H1 (cell line): ENCODE measurements at regions not wholly inside any gene's neighbourhood (a gene's known extent, or its start where the extent isn't known, plus 50 kb on each side); places are given as distances from the start of the nearest gene placed in this dataset.

ENCODE experiments used
- CTCF ChIA-PET: fragments of 300-600 bp; sonication (Branson Sonifier 250); formaldehyde crosslinking; loops from one replicate; lab custom pipeline; 2021; ENCODE audit not compliant: partially characterized antibody; lab: Charles Lee
- POLR2A ChIA-PET: fragments of 300-600 bp; sonication (Branson Sonifier 250); formaldehyde crosslinking; loops from one replicate; lab custom pipeline; 2021; ENCODE audit warnings: inconsistent platforms; ENCODE audit not compliant: partially characterized antibody; lab: Charles Lee
- DNase-seq, 2 experiments: peaks; one replicate each; pipeline versions ENCODE4 v3.0.0 to v3.0.0-alpha.2; 2010 to 2022; ENCODE audit warnings: low spot score in 2 of 2, low read depth in 1 of 2, mixed read lengths in 1 of 2
- FAIRE-seq: peaks from 2 replicates; lab custom pipeline; 2011; peaks lifted over from hg19 to GRCh38; lab: Jason Lieb, UNC
- H2AFZ ChIP-seq: 2 replicates; pipeline ENCODE4 v1.8.1; 2012; ENCODE audit warnings: low read length, inconsistent platforms
- H2AK5ac ChIP-seq: 2 replicates; pipeline ENCODE4 v1.6.1; 2013; ENCODE audit warnings: low read depth, low read length
- H2BK120ac ChIP-seq: replicated peaks from 2 replicates; pipeline ENCODE3; 2013; ENCODE audit warnings: low read depth, low read length, inconsistent platforms
- H2BK12ac ChIP-seq: 2 replicates; pipeline ENCODE4 v1.6.1; 2013; ENCODE audit warnings: low read depth, low read length
- H2BK15ac ChIP-seq: 2 replicates; pipeline ENCODE4 v1.6.1; 2013; ENCODE audit warnings: low read length
- H2BK20ac ChIP-seq: 2 replicates; pipeline ENCODE4 v1.6.1; 2013; ENCODE audit warnings: low read length
- H2BK5ac ChIP-seq: 2 replicates; pipeline ENCODE4 v1.6.1; 2013; ENCODE audit warnings: low read depth, low read length
- H3K14ac ChIP-seq: 2 replicates; pipeline ENCODE4 v1.6.1; 2013; ENCODE audit warnings: inconsistent platforms; ENCODE audit not compliant: insufficient read length
- H3K18ac ChIP-seq: 2 replicates; pipeline ENCODE4 v1.6.1; 2013; ENCODE audit warnings: low read length; ENCODE audit errors: extremely low read depth
- H3K23ac ChIP-seq: 2 replicates; pipeline ENCODE4 v1.6.1; 2013; ENCODE audit warnings: inconsistent platforms; ENCODE audit not compliant: insufficient read length
- H3K23me2 ChIP-seq: 2 replicates; pipeline ENCODE4 v1.6.1; 2013; ENCODE audit warnings: low read depth, low read length
- H3K27ac ChIP-seq: 2 replicates; pipeline ENCODE4 v1.6.1; 2011; ENCODE audit warnings: low read depth, low read length, inconsistent platforms
- H3K27me3 ChIP-seq, 4 experiments: replicated peaks in 1 of 4; 1 replicate in 1 of 4; 2 replicates in 3 of 4; pipeline versions ENCODE4 v1.6.1 to v1.8.1; 2011 to 2013; ENCODE audit warnings: low read length in 3 of 4, mild to moderate bottlenecking in 3 of 4, inconsistent platforms in 2 of 4, mixed read lengths in 2 of 4, moderate library complexity in 1 of 4; ENCODE audit not compliant: control insufficient read depth in 3 of 4, insufficient read depth in 3 of 4; ENCODE audit errors: extremely low read depth in 1 of 4
- H3K36me3 ChIP-seq, 4 experiments: 2 replicates each; pipeline versions ENCODE4 v1.6.1 to v1.8.1; 2011 to 2013; ENCODE audit warnings: mild to moderate bottlenecking in 4 of 4, low read length in 3 of 4, moderate library complexity in 2 of 4, control low read depth in 1 of 4, inconsistent platforms in 1 of 4; ENCODE audit not compliant: insufficient read depth in 4 of 4, control insufficient read depth in 2 of 4
- H3K4ac ChIP-seq: replicated peaks from 2 replicates; pipeline ENCODE3; 2013; ENCODE audit warnings: low read length, low read depth, mixed read lengths, inconsistent platforms; ENCODE audit not compliant: insufficient read length
- H3K4me1 ChIP-seq, 4 experiments: replicated peaks in 1 of 4; 1 replicate in 1 of 4; 2 replicates in 3 of 4; pipeline versions ENCODE4 v1.6.1 to v1.8.1; 2011 to 2013; ENCODE audit warnings: low read length in 3 of 4, inconsistent platforms in 2 of 4, mixed read lengths in 1 of 4; ENCODE audit not compliant: insufficient read depth in 4 of 4, control insufficient read depth in 3 of 4
- H3K4me2 ChIP-seq, 2 experiments: 2 replicates each; pipeline versions ENCODE4 v1.6.1 to v1.8.1; 2011 to 2013; ENCODE audit warnings: low read depth in 2 of 2, low read length in 2 of 2, control low read depth in 1 of 2, inconsistent platforms in 1 of 2, mild to moderate bottlenecking in 1 of 2; ENCODE audit not compliant: insufficient read depth in 1 of 2
- H3K4me3 ChIP-seq, 4 experiments: fragments of 200-600, 300-600 bp in 1 of 4; sonication (generic), shearing (Covaris generic), sonication (Bioruptor Twin) in 1 of 4; 2 replicates each; pipeline versions ENCODE4 v1.5.1 to v1.8.1; 2011 to 2016; ENCODE audit warnings: low read length in 4 of 4, low read depth in 3 of 4, control low read depth in 2 of 4, inconsistent platforms in 2 of 4, mild to moderate bottlenecking in 2 of 4, mixed read lengths in 1 of 4, moderate library complexity in 1 of 4; ENCODE audit not compliant: insufficient read depth in 2 of 4; ENCODE audit errors: extremely low read depth in 1 of 4
- H3K56ac ChIP-seq: replicated peaks from 2 replicates; pipeline ENCODE3; 2013; ENCODE audit warnings: low read depth, mild to moderate bottlenecking, mixed read lengths, low read length, inconsistent platforms; ENCODE audit not compliant: insufficient read length
- H3K79me1 ChIP-seq: 2 replicates; pipeline ENCODE4 v1.6.1; 2013; ENCODE audit warnings: low read depth, low read length, control low read depth
- H3K79me2 ChIP-seq, 2 experiments: 2 replicates each; pipeline versions ENCODE4 v1.6.1 to v1.8.1; 2012 to 2013; ENCODE audit warnings: low read length in 2 of 2, mild to moderate bottlenecking in 2 of 2, inconsistent platforms in 1 of 2; ENCODE audit not compliant: insufficient read depth in 2 of 2, control insufficient read depth in 1 of 2
- H3K9ac ChIP-seq, 4 experiments: replicated peaks in 1 of 4; 1 replicate in 1 of 4; 2 replicates in 3 of 4; pipeline versions ENCODE4 v1.6.1 to v1.8.1; 2011 to 2013; ENCODE audit warnings: low read depth in 3 of 4, low read length in 3 of 4, control low read depth in 2 of 4, mild to moderate bottlenecking in 2 of 4, moderate library complexity in 2 of 4, inconsistent platforms in 1 of 4; ENCODE audit errors: extremely low read depth in 1 of 4
- H3K9me3 ChIP-seq, 2 experiments: 2 replicates each; pipeline versions ENCODE4 v1.6.1 to v1.8.1; 2012 to 2013; ENCODE audit warnings: mild to moderate bottlenecking in 2 of 2, moderate library complexity in 2 of 2, control low read depth in 1 of 2, inconsistent platforms in 1 of 2, low read depth in 1 of 2, low read length in 1 of 2, mixed read lengths in 1 of 2; ENCODE audit not compliant: insufficient read depth in 2 of 2
- H4K20me1 ChIP-seq, 2 experiments: replicated peaks in 1 of 2; 2 replicates each; pipeline versions ENCODE3 to v1.8.1; 2011 to 2013; ENCODE audit warnings: inconsistent platforms in 2 of 2, low read length in 2 of 2, mild to moderate bottlenecking in 1 of 2; ENCODE audit not compliant: insufficient read depth in 2 of 2, control insufficient read depth in 1 of 2
- H4K5ac ChIP-seq: 2 replicates; pipeline ENCODE4 v1.6.1; 2013; ENCODE audit warnings: low read length, low read depth, mixed read lengths, inconsistent platforms; ENCODE audit not compliant: insufficient read length
- H4K8ac ChIP-seq: 2 replicates; pipeline ENCODE4 v1.8.0; 2013; ENCODE audit warnings: mild to moderate bottlenecking, moderate library complexity, low read length, inconsistent platforms; ENCODE audit not compliant: insufficient read depth; ENCODE audit errors: extremely low read depth
- H4K91ac ChIP-seq: replicated peaks from 2 replicates; pipeline ENCODE3; 2013; ENCODE audit warnings: low read length, mixed read lengths, inconsistent platforms; ENCODE audit not compliant: insufficient read length
- CREB1 ChIP-seq: IDR thresholded peaks from 2 replicates; pipeline ENCODE4 v1.6.1; 2012; ENCODE audit warnings: inconsistent platforms
- GABPA ChIP-seq: IDR thresholded peaks from 2 replicates; pipeline ENCODE4 v1.6.1; 2011; ENCODE audit warnings: mild to moderate bottlenecking, low read length, moderate library complexity, borderline replicate concordance; ENCODE audit not compliant: insufficient read depth
- HDAC6 ChIP-seq: IDR thresholded peaks from one replicate; pipeline ENCODE4 v1.7.1; 2012; ENCODE audit warnings: low read depth, mild to moderate bottlenecking, inconsistent platforms, low read length, moderate library complexity
- POLR2A ChIP-seq, 2 experiments: IDR thresholded peaks; 1 replicate in 1 of 2; 2 replicates in 1 of 2; pipeline ENCODE4 v1.6.1; 2011; ENCODE audit warnings: low read depth in 2 of 2, low read length in 2 of 2, mild to moderate bottlenecking in 2 of 2; ENCODE audit errors: control extremely low read depth in 1 of 2
- POLR2AphosphoS5 ChIP-seq: IDR thresholded peaks from 2 replicates; pipeline ENCODE4 v1.6.1; 2011; ENCODE audit warnings: low read depth, low read length
- RAD21 ChIP-seq, 2 experiments: IDR thresholded peaks in 1 of 2; conservative IDR thresholded peaks in 1 of 2; 2 replicates each; pipeline ENCODE4 v1.6.1; 2011; ENCODE audit warnings: low read depth in 2 of 2, low read length in 2 of 2, improper control_type of control experiment in 1 of 2, inconsistent platforms in 1 of 2, mild to moderate bottlenecking in 1 of 2, moderate library complexity in 1 of 2
- RNF2 ChIP-seq: fragments of 200-900, 300-1000 bp; sonication (generic); IDR thresholded peaks from 2 replicates; pipeline ENCODE4 v1.7.1; 2016; ENCODE audit warnings: borderline replicate concordance, low read depth, mild to moderate bottlenecking, antibody characterized with exemption, low read length; ENCODE audit not compliant: poor library complexity, severe bottlenecking; ENCODE audit errors: missing control alignments
- SP1 ChIP-seq: IDR thresholded peaks from 2 replicates; pipeline ENCODE4 v1.6.1; 2011; ENCODE audit warnings: low read depth, low read length
- SP4 ChIP-seq: IDR thresholded peaks from 2 replicates; pipeline ENCODE4 v1.6.1; 2012; ENCODE audit warnings: low read length, inconsistent platforms
- TEAD4 ChIP-seq: IDR thresholded peaks from 2 replicates; pipeline ENCODE4 v1.6.1; 2012; ENCODE audit warnings: low read depth, low read length, inconsistent platforms, mixed read lengths
- WGBS, 2 experiments: shearing (Covaris generic) in 1 of 2; methylation state at CpG; one replicate each; pipeline versions ENCODE4 v1.1.6 to v1.1.7; 2013 to 2015; ENCODE audit warnings: low lambda C conversion rate in 2 of 2, mixed read lengths in 2 of 2, inconsistent platforms in 1 of 2, low coverage in 1 of 2, missing lambda C conversion rate in 1 of 2; ENCODE audit not compliant: insufficient replicate concordance in 2 of 2, insufficient coverage in 1 of 2, insufficient read length in 1 of 2; ENCODE audit errors: extremely low coverage in 1 of 2, missing lambda C conversion rate in 1 of 2; 5-methylcytosine and 5-hydroxymethylcytosine counted together
- TF ChIP-seq, protein P1 (sequence below), 3 experiments: IDR thresholded peaks; 1 replicate in 2 of 3; 2 replicates in 1 of 3; pipeline versions ENCODE4 v1.5.1 to v1.6.1; 2011; ENCODE audit warnings: low read length in 3 of 3, mild to moderate bottlenecking in 3 of 3, inconsistent platforms in 2 of 3, low read depth in 1 of 3, moderate library complexity in 1 of 3; ENCODE audit not compliant: insufficient read depth in 1 of 3; ENCODE audit errors: control extremely low read depth in 1 of 3
- TF ChIP-seq, protein P2 (sequence below): IDR thresholded peaks from 2 replicates; pipeline ENCODE4 v1.6.1; 2012; ENCODE audit warnings: inconsistent platforms

DNA sequence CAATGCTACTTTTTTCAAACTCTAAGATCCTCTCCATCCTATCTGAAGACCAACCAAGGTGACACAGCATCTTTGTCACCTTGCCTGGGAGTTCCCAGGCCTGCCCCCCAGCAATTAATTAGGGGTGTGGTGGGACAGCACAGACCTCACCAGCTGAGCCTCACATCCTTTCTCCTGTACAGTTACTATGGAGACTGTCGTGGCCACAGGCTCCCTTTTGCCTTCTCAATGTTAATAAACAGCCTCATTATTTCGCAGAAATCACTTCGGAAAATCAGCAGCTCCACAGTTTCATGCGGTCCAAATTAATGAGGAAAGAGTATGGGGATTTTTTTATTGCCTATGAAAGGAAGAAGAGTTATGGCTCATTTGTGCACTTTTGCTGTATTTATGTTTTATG, 378.3 kb downstream of the NPHP4 start:
- H3K4me3 ChIP-seq: no peak overlapping the region
- H2BK15ac ChIP-seq: no peak overlapping the region
- no peak overlapping the region for H2BK120ac ChIP-seq
- no peaks in the 10 kb centered on the region; a peak in 1 of 7 replicates for H3K27me3 ChIP-seq
- H3K4ac ChIP-seq: no peak overlapping the region
- no peaks in the 10 kb centered on the region for H3K79me2 ChIP-seq
- H3K18ac ChIP-seq: no peak overlapping the region
- no peak overlapping the region for H3K27ac ChIP-seq
- H3K4me2 ChIP-seq: no peak overlapping the region
- no peaks in the 10 kb centered on the region; a peak in 1 of 7 replicates for H3K4me1 ChIP-seq
- H2BK12ac ChIP-seq: no peak overlapping the region
- no peak overlapping the region for H3K14ac ChIP-seq
- no peak overlapping the region for H2BK5ac ChIP-seq
- no peaks in the 10 kb centered on the region for H3K23me2 ChIP-seq
- H3K56ac ChIP-seq: no peak overlapping the region
- no peaks in the 10 kb centered on the region for H3K9me3 ChIP-seq
- WGBS, 2 experiments: 95% methylated on average over 4 of the region's 4 CpGs; no CpG with 5 or more reads in 1 of the 2 experiments
- no peaks in the 10 kb centered on the region for H4K20me1 ChIP-seq
- no peak overlapping the region for H4K5ac ChIP-seq
- ChIA-PET POLR2A (no interaction called here), CTCF (interaction anchor here (0.7 to 2.6 kb wide), 3 partner anchors 9 to 132 kb away, joined by 3 to 9 read pairs (median 5); no protein-coding TSS in a partner anchor)
- H4K91ac ChIP-seq: no peak overlapping the region
- H3K36me3 ChIP-seq: no peaks in the 10 kb centered on the region; a peak in 1 of 8 replicates
- no peak overlapping the region for H3K9ac ChIP-seq
- no peak overlapping the region for H4K8ac ChIP-seq
- H3K79me1 ChIP-seq: no peaks in the 10 kb centered on the region
- no peak for FAIRE-seq
- no peak for DNase-seq
- H2AFZ ChIP-seq: no peak overlapping the region
- H2AK5ac ChIP-seq: no peak overlapping the region
- no peak overlapping the region for H2BK20ac ChIP-seq
- H3K23ac ChIP-seq: no peak overlapping the region
- TF ChIP-seq POLR2AphosphoS5 (no peak), POLR2A (IDR thresholded peaks at IDR 0.05; ENCODE audit: control extremely low read depth in 1 of 2, low read depth in 2 of 2, low read length in 2 of 2) (no peak), SP4 (no peak), TEAD4 (no peak), SP1 (no peak), RAD21 (IDR thresholded peaks at IDR 0.05 in 1 of 2, conservative IDR thresholded peaks at IDR 0.05 in 1 of 2; ENCODE audit: low read depth in 2 of 2, low read length in 2 of 2) (no peak), GABPA (no peak), CREB1 (no peak), HDAC6 (no peak), RNF2 (no peak)
- TF ChIP-seq, protein P1, sequence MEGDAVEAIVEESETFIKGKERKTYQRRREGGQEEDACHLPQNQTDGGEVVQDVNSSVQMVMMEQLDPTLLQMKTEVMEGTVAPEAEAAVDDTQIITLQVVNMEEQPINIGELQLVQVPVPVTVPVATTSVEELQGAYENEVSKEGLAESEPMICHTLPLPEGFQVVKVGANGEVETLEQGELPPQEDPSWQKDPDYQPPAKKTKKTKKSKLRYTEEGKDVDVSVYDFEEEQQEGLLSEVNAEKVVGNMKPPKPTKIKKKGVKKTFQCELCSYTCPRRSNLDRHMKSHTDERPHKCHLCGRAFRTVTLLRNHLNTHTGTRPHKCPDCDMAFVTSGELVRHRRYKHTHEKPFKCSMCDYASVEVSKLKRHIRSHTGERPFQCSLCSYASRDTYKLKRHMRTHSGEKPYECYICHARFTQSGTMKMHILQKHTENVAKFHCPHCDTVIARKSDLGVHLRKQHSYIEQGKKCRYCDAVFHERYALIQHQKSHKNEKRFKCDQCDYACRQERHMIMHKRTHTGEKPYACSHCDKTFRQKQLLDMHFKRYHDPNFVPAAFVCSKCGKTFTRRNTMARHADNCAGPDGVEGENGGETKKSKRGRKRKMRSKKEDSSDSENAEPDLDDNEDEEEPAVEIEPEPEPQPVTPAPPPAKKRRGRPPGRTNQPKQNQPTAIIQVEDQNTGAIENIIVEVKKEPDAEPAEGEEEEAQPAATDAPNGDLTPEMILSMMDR (IDR thresholded peaks at IDR 0.05; ENCODE audit: control extremely low read depth in 1 of 3, insufficient read depth in 1 of 3, low read depth in 1 of 3, low read length in 3 of 3): no peak
- TF ChIP-seq, protein P2, sequence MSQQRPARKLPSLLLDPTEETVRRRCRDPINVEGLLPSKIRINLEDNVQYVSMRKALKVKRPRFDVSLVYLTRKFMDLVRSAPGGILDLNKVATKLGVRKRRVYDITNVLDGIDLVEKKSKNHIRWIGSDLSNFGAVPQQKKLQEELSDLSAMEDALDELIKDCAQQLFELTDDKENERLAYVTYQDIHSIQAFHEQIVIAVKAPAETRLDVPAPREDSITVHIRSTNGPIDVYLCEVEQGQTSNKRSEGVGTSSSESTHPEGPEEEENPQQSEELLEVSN: no peak
